GM12878 (cell line): ENCODE measurements at regions not wholly inside any gene's neighbourhood (a gene's known extent, or its start where the extent isn't known, plus 50 kb on each side); places are given as distances from the start of the nearest gene placed in this dataset.

Source experiments
- ATAC-seq: fragments of 200-7000 bp; cut with Tn5 transposase; 3 replicates; pipeline ENCODE4 v1.9.1; 2020; ENCODE audit warnings: mild to moderate bottlenecking, moderate library complexity
- BruUV-seq: library from RNA; stranded (reverse); fragments of 400-500 nt; replicated peaks from 2 replicates; lab custom pipeline; 2021; lab: Mats Ljungman, UMichigan
- CTCF ChIA-PET: fragments of 300-600 bp; sonication (Branson Sonifier 250); formaldehyde crosslinking; extraction: SDS; loops from one replicate; lab custom pipeline; 2021; ENCODE audit warnings: inconsistent platforms; lab: Yijun Ruan, JAX
- POLR2A ChIA-PET: fragments of 350-600 bp; formaldehyde crosslinking; extraction: SDS; loops from one replicate; lab custom pipeline; 2021; ENCODE audit warnings: inconsistent platforms; lab: Charles Lee
- RAD21 ChIA-PET: fragments of 300-600 bp; sonication (Branson Sonifier 250); formaldehyde crosslinking; loops from one replicate; lab custom pipeline; 2023; ENCODE audit warnings: antibody characterized with exemption; ENCODE audit not compliant: unreplicated experiment; lab: Charles Lee
- SMC1A ChIA-PET: fragments of 300-600 bp; sonication (Branson Sonifier 250); formaldehyde crosslinking; loops from one replicate; lab custom pipeline; 2023; ENCODE audit not compliant: unreplicated experiment, uncharacterized antibody; lab: Charles Lee
- DNase-seq: peaks from one replicate; pipeline ENCODE4 v3.0.0-alpha.2; 2011; ENCODE audit warnings: low read depth, low spot score
- FAIRE-seq: peaks from 3 replicates; lab custom pipeline; 2011; peaks lifted over from hg19 to GRCh38; lab: Jason Lieb, UNC
- H2AFZ ChIP-seq: 2 replicates; pipeline ENCODE4 v1.6.0; 2011; ENCODE audit warnings: low read depth, low read length, control low read depth; ENCODE audit not compliant: control insufficient read depth
- H3K27ac ChIP-seq: 2 replicates; pipeline ENCODE4 v1.5.1; 2011; ENCODE audit warnings: control low read depth; ENCODE audit not compliant: control insufficient read depth, insufficient read depth
- H3K27me3 ChIP-seq, 2 experiments: replicated peaks in 1 of 2; 2 replicates each; pipeline versions ENCODE4 v1.6.0 to v1.6.1; 2011; ENCODE audit warnings: low read length in 1 of 2; ENCODE audit not compliant: control insufficient read depth in 2 of 2, insufficient read depth in 2 of 2
- H3K36me3 ChIP-seq, 2 experiments: 2 replicates each; pipeline ENCODE4 v1.5.1; 2011; ENCODE audit warnings: low read length in 1 of 2; ENCODE audit not compliant: control insufficient read depth in 2 of 2, insufficient read depth in 2 of 2
- H3K4me1 ChIP-seq: 2 replicates; pipeline ENCODE4 v1.6.1; 2011; ENCODE audit warnings: mild to moderate bottlenecking, low read length, moderate library complexity, mixed read lengths; ENCODE audit not compliant: control insufficient read depth, insufficient read depth
- H3K4me2 ChIP-seq: 2 replicates; pipeline ENCODE4 v1.6.0; 2011; ENCODE audit warnings: control low read depth; ENCODE audit not compliant: control insufficient read depth, insufficient read depth
- H3K4me3 ChIP-seq: fragments of 200-600 bp; sonication (generic); 2 replicates; pipeline ENCODE4 v1.5.1; 2016
- H3K79me2 ChIP-seq: 2 replicates; pipeline ENCODE4 v1.6.0; 2011; ENCODE audit warnings: low read length; ENCODE audit not compliant: control insufficient read depth, insufficient read depth
- H3K9ac ChIP-seq: 2 replicates; pipeline ENCODE4 v1.8.0; 2011; ENCODE audit warnings: low read length, control low read depth, mixed read lengths; ENCODE audit not compliant: control insufficient read depth, insufficient read depth
- H3K9me3 ChIP-seq: replicated peaks from 3 replicates; pipeline ENCODE4 v1.5.1; 2011; ENCODE audit warnings: mild to moderate bottlenecking, low read length; ENCODE audit not compliant: control insufficient read depth, insufficient read depth
- H4K20me1 ChIP-seq: 2 replicates; pipeline ENCODE4 v1.6.0; 2011; ENCODE audit not compliant: control insufficient read depth, insufficient read depth
- BRCA1 ChIP-seq: IDR thresholded peaks from 2 replicates; pipeline ENCODE4 v1.6.1; 2011; ENCODE audit warnings: low read depth, low read length, improper control_type of control experiment
- EED ChIP-seq: sonication (generic); IDR thresholded peaks from 2 replicates; pipeline ENCODE4 v1.6.1; 2016; ENCODE audit warnings: antibody characterized with exemption, low read depth
- KLF5 ChIP-seq: fragments of 450-650 bp; IDR thresholded peaks from 2 replicates; pipeline ENCODE4 v1.6.1; 2014; ENCODE audit warnings: mild to moderate bottlenecking; ENCODE audit not compliant: partially characterized antibody
- MTA3 ChIP-seq: IDR thresholded peaks from 2 replicates; pipeline ENCODE4 v1.6.1; 2012; ENCODE audit warnings: low read length, inconsistent platforms, borderline replicate concordance
- MYC ChIP-seq: IDR thresholded peaks from 2 replicates; pipeline ENCODE4 v1.6.1; 2011; ENCODE audit warnings: mild to moderate bottlenecking, low read length, moderate library complexity, inconsistent platforms; ENCODE audit not compliant: insufficient read depth, insufficient replicate concordance, insufficient read length, severe bottlenecking
- NR2C2 ChIP-seq: IDR thresholded peaks from 2 replicates; pipeline ENCODE4 v1.6.1; 2011; ENCODE audit warnings: borderline replicate concordance, low read depth; ENCODE audit not compliant: control insufficient read depth, insufficient read length
- RUNX3 ChIP-seq: IDR thresholded peaks from 2 replicates; pipeline ENCODE4 v1.6.1; 2012; ENCODE audit warnings: low read length, inconsistent platforms
- SIX5 ChIP-seq: IDR thresholded peaks from 2 replicates; pipeline ENCODE4 v1.6.1; 2011; ENCODE audit warnings: mild to moderate bottlenecking, low read depth, low read length, moderate library complexity; ENCODE audit not compliant: severe bottlenecking
- SMAD1 ChIP-seq: fragments of 450-650 bp; IDR thresholded peaks from 2 replicates; pipeline ENCODE4 v1.6.1; 2018; ENCODE audit warnings: mild to moderate bottlenecking, low read depth; ENCODE audit not compliant: partially characterized antibody
- SREBF1 ChIP-seq: IDR thresholded peaks from 2 replicates; pipeline ENCODE4 v1.6.1; 2012; ENCODE audit warnings: mild to moderate bottlenecking, low read length
- WGBS: methylation state at CpG from one replicate; pipeline ENCODE4 v1.1.6; 2016; ENCODE audit warnings: low lambda C conversion rate; ENCODE audit not compliant: insufficient replicate concordance, insufficient coverage; ENCODE audit errors: missing lambda C conversion rate; 5-methylcytosine and 5-hydroxymethylcytosine counted together
- in situ Hi-C: fragments of 300-500 bp; cut with MboI; formaldehyde crosslinking; loops from 9 replicates; pipeline ENCODE4 v1.14.3; 2018; ENCODE audit warnings: mixed read lengths
- intact Hi-C: fragments of 100-400 bp; cut with micrococcal nuclease; formaldehyde crosslinking; loops from one replicate; pipeline ENCODE4 v1.14.2; 2022; ENCODE audit not compliant: unreplicated experiment
- TF ChIP-seq, protein P1 (sequence below), 3 experiments: IDR thresholded peaks in 2 of 3; conservative IDR thresholded peaks in 1 of 3; 2 replicates each; pipeline ENCODE4 v1.5.1; 2011; ENCODE audit warnings: low read depth in 3 of 3, low read length in 3 of 3, mild to moderate bottlenecking in 3 of 3, control low read depth in 2 of 3, moderate library complexity in 2 of 3, inconsistent platforms in 1 of 3, mixed read lengths in 1 of 3; ENCODE audit not compliant: control insufficient read depth in 2 of 3, insufficient read depth in 1 of 3; ENCODE audit errors: extremely low read depth in 1 of 3
- TF ChIP-seq, protein P2 (sequence below): fragments of 450-650 bp; IDR thresholded peaks from 2 replicates; pipeline ENCODE4 v1.6.1; 2017; ENCODE audit warnings: low read depth, mild to moderate bottlenecking, moderate library complexity
- TF ChIP-seq, protein P3 (sequence below): fragments of 450-650 bp; IDR thresholded peaks from 2 replicates; pipeline ENCODE4 v1.6.1; 2016; ENCODE audit warnings: mild to moderate bottlenecking, moderate library complexity, borderline replicate concordance

DNA sequence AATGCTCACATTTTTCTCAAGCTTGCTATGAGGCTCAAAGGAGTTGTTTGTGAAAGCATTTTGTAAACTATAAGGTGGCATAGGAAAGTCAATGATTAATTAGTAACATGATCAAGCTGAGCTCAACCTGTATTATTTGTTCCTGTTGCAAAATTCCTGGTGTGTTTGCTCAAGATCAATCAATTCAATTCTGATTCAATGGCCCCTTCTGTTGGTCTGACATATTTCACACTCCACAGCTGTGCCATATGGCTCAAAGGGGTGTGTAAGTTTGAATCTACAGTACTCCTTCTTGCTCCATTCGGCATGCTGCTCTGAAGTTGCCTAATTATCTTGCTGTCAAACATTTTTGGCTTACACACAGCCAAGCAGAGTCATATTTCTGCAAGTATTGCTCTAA lies 341.6 kb upstream of the LRP1B start (continued):
- TF ChIP-seq, protein P1, sequence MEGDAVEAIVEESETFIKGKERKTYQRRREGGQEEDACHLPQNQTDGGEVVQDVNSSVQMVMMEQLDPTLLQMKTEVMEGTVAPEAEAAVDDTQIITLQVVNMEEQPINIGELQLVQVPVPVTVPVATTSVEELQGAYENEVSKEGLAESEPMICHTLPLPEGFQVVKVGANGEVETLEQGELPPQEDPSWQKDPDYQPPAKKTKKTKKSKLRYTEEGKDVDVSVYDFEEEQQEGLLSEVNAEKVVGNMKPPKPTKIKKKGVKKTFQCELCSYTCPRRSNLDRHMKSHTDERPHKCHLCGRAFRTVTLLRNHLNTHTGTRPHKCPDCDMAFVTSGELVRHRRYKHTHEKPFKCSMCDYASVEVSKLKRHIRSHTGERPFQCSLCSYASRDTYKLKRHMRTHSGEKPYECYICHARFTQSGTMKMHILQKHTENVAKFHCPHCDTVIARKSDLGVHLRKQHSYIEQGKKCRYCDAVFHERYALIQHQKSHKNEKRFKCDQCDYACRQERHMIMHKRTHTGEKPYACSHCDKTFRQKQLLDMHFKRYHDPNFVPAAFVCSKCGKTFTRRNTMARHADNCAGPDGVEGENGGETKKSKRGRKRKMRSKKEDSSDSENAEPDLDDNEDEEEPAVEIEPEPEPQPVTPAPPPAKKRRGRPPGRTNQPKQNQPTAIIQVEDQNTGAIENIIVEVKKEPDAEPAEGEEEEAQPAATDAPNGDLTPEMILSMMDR (IDR thresholded peaks at IDR 0.05 in 2 of 3, conservative IDR thresholded peaks at IDR 0.05 in 1 of 3; ENCODE audit: control insufficient read depth in 2 of 3, extremely low read depth in 1 of 3, insufficient read depth in 1 of 3, low read depth in 3 of 3, low read length in 3 of 3), result no peak
- no peak for TF ChIP-seq SMAD1
- TF ChIP-seq, protein P2, sequence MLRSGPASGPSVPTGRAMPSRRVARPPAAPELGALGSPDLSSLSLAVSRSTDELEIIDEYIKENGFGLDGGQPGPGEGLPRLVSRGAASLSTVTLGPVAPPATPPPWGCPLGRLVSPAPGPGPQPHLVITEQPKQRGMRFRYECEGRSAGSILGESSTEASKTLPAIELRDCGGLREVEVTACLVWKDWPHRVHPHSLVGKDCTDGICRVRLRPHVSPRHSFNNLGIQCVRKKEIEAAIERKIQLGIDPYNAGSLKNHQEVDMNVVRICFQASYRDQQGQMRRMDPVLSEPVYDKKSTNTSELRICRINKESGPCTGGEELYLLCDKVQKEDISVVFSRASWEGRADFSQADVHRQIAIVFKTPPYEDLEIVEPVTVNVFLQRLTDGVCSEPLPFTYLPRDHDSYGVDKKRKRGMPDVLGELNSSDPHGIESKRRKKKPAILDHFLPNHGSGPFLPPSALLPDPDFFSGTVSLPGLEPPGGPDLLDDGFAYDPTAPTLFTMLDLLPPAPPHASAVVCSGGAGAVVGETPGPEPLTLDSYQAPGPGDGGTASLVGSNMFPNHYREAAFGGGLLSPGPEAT, result no peak
- no peak for TF ChIP-seq BRCA1
- no peak for TF ChIP-seq NR2C2
- no peak for TF ChIP-seq MTA3

DNA sequence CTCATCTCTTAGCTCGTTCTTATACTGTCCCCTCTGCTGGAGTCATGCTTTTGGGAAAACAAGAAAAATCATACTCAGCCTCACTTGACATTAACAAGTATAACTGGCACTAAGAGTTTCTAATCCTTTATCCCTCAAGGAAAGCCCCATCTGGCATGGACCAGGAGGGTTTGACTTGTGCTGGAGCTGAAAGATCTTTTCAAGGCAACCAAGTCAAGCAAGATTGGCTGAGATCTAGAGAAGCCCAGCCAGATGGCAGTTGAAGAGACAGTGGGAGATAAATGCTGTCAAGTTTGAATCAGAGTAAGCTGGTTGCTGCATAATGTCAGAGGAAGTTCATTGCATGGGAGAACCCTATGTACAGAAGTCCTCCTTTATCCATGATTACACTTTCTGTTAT lies 336.5 kb upstream of the LRP1B start:
- intact Hi-C loops, result no loop called here
- FAIRE-seq (no peak), DNase-seq (no peak), ATAC-seq (no peak)
- BruUV-seq, result no TSS peak
- H3K4me2 ChIP-seq, result no peak overlapping the region
- H3K79me2 ChIP-seq, result no peaks in the 10 kb centered on the region
- H3K9ac ChIP-seq, result no peak overlapping the region
- ChIA-PET RAD21 (no interaction called here), CTCF (no interaction called here), POLR2A (no interaction called here), SMC1A (no interaction called here)
- no peak overlapping the region for H3K4me3 ChIP-seq
- H3K4me1 ChIP-seq, result no peaks in the 10 kb centered on the region
- H3K27me3 ChIP-seq, result no peaks in the 10 kb centered on the region; a peak in 2 of 4 replicates
- H3K9me3 ChIP-seq, result no peaks in the 10 kb centered on the region
- H3K27ac ChIP-seq, result no peak overlapping the region
- 0% methylated on average over 1 of the region's 1 CpG for WGBS
- H4K20me1 ChIP-seq, result no peaks in the 10 kb centered on the region
- no peak overlapping the region for H2AFZ ChIP-seq
- no peaks in the 10 kb centered on the region for H3K36me3 ChIP-seq
- in situ Hi-C loops, result no loop called here
- TF ChIP-seq EED (no peak), KLF5 (no peak), RUNX3 (no peak), SIX5 (no peak), MYC (no peak), SREBF1 (no peak)
- TF ChIP-seq, protein P3, sequence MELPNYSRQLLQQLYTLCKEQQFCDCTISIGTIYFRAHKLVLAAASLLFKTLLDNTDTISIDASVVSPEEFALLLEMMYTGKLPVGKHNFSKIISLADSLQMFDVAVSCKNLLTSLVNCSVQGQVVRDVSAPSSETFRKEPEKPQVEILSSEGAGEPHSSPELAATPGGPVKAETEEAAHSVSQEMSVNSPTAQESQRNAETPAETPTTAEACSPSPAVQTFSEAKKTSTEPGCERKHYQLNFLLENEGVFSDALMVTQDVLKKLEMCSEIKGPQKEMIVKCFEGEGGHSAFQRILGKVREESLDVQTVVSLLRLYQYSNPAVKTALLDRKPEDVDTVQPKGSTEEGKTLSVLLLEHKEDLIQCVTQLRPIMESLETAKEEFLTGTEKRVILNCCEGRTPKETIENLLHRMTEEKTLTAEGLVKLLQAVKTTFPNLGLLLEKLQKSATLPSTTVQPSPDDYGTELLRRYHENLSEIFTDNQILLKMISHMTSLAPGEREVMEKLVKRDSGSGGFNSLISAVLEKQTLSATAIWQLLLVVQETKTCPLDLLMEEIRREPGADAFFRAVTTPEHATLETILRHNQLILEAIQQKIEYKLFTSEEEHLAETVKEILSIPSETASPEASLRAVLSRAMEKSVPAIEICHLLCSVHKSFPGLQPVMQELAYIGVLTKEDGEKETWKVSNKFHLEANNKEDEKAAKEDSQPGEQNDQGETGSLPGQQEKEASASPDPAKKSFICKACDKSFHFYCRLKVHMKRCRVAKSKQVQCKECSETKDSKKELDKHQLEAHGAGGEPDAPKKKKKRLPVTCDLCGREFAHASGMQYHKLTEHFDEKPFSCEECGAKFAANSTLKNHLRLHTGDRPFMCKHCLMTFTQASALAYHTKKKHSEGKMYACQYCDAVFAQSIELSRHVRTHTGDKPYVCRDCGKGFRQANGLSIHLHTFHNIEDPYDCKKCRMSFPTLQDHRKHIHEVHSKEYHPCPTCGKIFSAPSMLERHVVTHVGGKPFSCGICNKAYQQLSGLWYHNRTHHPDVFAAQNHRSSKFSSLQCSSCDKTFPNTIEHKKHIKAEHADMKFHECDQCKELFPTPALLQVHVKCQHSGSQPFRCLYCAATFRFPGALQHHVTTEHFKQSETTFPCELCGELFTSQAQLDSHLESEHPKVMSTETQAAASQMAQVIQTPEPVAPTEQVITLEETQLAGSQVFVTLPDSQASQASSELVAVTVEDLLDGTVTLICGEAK, result no peak
